Right ventricle myocardium inferior (tissue), 1 donor: ENCODE measurements at regions not wholly inside any gene's neighbourhood (a gene's known extent, or its start where the extent isn't known, plus 50 kb on each side); places are given as distances from the start of the nearest gene placed in this dataset.

Experiments
- ATAC-seq: fragments of 200-7000 bp; cut with Tn5 transposase; one replicate; pipeline ENCODE4 v1.9.1; 2020; ENCODE audit warnings: mild to moderate bottlenecking, moderate library complexity
- DNase-seq: peaks from one replicate; pipeline ENCODE4 v3.0.0; 2021; ENCODE audit errors: missing footprints
- intact Hi-C: fragments of 100-400 bp; cut with DNase I; formaldehyde crosslinking; loops from one replicate; pipeline ENCODE4 v1.11.0; 2022
- donor health status: DM: no; HTN: yes; CAD: no; lungs with severe emphysema.

GRCh38 chr16:64181271-64181925 lies 940.5 kb downstream of the CDH11 start:
- intact Hi-C loops: no loop called here
- DNase-seq (no peak), ATAC-seq (no peak)

DNA sequence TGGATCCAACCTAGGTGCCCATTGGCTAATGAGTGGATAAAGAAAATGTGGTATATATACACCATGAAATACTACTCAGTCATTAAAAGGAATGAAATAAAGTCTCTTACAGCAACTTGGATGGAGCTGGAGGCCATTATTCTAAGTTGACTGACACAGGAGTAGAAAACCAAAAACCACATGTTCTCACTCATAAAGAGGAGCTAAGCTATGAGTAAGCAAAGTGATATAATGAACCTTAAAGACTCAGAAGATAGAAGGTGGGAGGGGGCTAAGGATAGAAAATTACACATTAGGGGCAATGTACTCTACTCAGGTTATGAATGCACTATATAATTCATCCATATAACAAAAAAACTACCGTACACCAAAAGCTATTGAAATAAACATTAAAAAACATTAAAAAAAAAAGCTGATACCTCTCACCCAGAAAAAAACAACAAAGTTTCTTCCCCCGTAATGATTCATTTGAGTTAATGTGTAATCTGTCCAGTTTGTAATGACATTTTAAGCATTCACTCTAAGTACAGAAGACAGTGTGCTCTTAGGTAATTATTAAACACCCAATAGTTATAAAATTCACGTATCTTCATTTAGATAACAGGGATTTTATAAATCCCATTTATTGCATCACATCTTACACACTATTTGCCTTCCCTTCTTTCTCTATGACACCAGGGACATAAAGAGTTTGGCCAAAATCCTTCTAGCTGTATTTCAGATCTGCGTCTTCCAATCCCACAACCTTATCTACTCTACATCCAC lies 941.5 kb downstream of the CDH11 start:
- ATAC-seq (no peak), DNase-seq (no peak)
- intact Hi-C loops: no loop called here

DNA sequence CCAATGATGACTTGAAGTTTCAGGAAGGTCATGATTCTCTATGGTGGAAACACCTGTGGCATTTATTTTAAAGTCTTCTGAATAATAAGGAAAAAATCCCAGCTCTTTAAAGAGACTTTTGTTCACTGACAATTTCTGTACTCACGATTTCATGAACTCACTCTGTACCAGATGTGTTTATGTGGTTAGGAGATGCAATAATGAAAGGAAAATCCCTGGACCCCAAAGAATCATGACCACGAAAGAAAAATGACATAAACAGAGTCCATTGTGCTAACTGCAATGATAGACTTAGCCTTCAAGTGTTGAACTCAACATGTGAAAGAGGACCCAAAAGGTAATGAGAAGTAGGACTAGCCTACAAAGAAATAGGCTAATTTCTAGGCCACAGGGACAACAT lies 947.5 kb downstream of the CDH11 start:
- no peak for ATAC-seq
- DNase-seq: no peak
- intact Hi-C loops: no loop called here

- ATAC-seq: no peak
- no peak for DNase-seq
- intact Hi-C loops: no loop called here
These were observed 949.2 kb downstream of the CDH11 start for GRCh38 chr16:64172652-64173051.

DNA sequence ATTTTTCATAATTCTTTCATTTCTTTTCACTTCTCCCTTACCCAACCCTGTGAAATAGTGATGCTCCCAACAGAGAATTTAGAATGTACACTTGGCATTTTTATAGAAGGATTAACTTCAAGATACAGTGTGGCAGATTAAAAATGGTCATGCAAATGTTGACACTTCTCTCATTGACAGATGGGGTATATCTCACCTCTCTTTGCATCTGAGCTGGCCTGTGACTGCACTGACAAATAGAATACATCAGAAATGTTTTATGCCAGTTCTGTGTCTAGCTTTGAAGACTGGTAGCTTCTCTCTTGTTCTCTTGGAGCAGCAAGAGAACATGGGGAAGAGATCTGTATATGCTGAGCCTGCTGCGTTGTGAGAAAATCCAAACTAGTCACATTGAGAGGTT lies 949.6 kb downstream of the CDH11 start:
- no peak for ATAC-seq
- DNase-seq: no peak
- intact Hi-C loops: no loop called here

- ATAC-seq (no peak), DNase-seq (no peak)
- intact Hi-C loops: no loop called here
These were observed 950.2 kb downstream of the CDH11 start for GRCh38 chr16:64171632-64172031.

DNA sequence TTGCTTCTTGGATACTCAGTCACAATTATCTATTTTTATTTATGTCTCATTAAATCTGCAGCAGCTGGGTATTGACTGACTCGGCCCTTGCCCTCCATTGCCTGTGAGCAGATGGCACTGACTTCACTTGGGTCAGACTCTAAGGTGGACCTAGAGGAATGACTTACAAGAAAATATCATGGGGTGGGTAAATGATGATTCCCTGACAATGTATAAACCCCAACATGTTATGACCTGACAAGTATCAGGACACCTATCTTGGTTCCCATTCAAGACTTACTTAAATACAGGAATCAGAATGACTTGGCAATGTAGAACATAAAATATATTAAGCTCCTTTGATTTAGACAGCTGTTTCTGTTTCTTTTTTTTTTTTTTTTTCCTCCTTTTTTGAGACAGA lies 953.5 kb downstream of the CDH11 start:
- ATAC-seq (no peak), DNase-seq (no peak)
- intact Hi-C loops: no loop called here

DNA sequence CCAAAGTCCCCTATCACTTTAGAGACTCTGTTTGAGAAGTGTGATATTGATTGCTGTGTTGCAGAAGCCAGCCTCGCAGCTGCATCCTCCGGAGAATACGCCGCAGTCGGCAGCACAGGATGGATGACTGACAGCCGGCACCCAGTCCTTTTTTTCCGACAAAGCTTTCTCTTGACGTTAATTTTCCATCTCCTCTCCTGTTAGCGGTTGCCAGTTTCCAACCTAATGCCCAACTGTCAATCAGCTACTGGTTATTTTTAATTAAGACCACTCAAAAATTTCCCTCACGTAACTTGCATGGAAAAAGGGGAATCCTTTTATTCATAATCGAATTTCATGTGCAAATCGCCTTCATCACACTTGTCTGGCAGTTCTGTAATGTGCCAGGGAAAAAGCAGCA lies 953.9 kb downstream of the CDH11 start:
- no peak for ATAC-seq
- intact Hi-C loops: no loop called here
- no peak for DNase-seq

DNA sequence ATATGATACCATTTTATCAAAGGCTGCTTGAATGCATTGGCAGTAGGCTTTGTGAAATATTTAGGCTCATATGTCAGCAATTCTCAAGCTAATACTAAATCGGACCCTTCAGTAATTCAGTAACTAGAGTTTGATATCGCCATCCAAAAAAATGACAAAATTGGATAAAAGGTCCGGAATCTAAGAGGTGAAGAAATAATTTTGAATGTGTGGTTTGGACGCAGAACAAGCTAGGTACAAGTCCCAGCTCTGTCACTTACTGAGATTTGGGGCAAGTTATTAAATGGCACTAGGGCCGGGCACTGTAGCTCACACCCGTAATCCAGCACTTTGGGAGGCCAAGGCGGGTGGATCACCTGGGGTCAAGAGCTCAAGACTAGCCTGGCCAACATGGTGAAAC lies 956.5 kb downstream of the CDH11 start:
- ATAC-seq (no peak), DNase-seq (no peak)
- intact Hi-C loops: no loop called here

DNA sequence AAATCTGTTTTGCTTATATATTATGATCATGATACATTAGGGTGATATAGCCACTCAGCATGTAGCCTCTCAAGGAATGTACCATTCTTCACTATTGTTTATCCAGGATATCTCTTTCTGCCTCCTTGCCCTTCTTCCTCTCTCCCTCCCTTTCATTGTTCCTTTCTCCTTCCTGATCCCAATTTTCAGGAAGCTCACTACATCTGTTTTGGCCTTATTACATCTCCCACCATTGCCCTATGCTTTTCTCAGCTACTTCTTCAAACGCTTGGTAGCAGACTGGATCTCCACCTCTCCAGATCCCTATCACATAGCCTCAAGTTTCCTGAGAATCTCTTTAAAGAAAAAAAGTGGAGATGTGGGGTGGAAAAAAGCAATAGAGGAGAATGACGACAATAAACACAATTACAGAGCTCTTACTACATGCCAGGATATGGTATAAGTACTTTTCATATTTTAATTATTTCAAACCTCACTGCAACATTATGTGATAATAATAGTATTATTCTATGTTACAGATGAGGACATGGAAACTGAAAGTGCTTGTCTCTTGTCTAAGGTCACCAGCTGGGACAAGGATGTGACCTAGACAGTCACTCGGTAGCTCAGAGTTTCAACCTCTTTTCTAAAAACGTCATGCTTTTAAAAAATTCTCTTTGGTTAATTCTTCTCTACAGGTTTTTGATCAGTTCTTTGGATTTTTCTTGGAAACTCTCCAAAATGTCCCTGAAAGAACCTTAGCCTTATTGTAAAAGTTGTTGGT lies 959.1 kb downstream of the CDH11 start:
- ATAC-seq (no peak), DNase-seq (no peak)
- intact Hi-C loops: no loop called here

DNA sequence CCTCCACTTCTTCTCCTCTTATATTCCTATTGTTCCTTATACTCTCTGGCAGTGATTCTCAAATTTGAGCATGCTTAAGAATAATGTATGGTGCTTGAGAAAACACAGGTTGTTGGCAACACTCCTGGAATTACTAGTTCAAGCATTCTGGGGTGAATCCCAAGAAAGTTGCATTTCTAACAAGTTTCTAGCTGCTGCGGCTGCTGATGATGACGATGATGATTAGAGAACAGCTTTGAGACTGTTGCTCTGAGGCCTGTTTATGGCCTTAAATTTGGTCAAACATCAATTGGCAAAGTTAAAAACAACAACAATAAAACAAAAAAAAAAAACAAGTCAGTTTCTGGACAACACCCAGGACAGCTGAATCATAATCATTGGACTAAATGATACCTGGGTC lies 961.9 kb downstream of the CDH11 start:
- intact Hi-C loops: no loop called here
- ATAC-seq (no peak), DNase-seq (no peak)

GRCh38 chr16:64158941-64159588 lies 962.8 kb downstream of the CDH11 start:
- DNase-seq (no peak), ATAC-seq (no peak)
- intact Hi-C loops: no loop called here

DNA sequence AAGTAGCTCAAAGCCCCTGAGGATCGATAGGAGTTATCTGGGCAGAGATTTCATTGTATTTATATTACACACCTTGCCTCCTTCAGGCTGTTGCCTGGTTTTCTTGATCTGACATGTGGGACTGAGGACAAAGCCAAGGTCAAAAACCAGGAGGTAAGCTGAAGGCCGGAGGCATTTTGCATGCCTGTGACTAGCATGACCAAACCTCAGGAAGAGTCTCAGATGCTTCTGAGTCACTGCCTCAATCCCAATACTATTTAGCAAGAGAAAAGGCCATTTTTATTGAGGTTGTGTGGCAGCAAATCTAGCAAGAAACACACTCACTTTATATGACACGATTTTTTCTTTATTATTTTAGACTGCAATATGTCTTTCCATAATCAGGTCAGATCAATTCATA lies 968.1 kb downstream of the CDH11 start:
- DNase-seq: no peak
- no peak for ATAC-seq
- intact Hi-C loops: no loop called here

DNA sequence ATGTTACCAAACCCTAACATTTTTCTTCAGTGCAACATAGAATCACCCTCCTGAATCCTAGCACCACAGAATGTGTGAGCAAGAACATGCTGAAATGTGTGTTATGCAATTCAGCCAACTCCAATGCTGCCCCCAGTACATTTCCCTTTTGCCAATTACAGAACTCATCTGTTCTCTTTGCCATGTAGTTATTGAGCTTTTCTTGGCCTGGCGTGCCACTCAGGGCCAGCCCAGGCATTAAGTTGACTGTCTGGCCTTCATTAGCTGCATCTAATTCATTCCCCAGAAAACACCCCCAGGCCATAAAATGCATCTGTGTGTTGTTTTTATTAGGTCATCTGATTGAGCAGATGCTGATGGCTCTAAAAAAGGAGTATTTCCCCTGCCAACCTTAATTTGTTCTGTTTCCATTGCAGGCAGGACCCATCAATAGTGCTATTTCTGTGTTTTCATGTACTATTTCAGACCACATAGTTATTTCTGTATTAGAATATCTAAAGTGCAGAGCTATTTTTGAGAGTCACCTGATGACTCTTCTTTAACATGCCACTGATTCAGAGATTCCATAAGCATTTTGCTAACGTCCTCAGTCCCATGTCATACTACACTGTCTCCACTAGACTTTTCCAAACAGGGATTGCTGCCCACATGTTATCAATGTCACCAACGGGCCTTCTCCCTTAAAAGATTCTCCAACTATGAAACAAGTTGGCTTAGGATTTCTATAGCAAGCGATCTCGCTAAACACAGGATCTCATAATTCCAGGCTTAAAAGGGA lies 969.7 kb downstream of the CDH11 start:
- intact Hi-C loops: no loop called here
- no peak for DNase-seq
- ATAC-seq: no peak

- DNase-seq: no peak
- intact Hi-C loops: no loop called here
- ATAC-seq: no peak
These were observed 971.7 kb downstream of the CDH11 start for GRCh38 chr16:64150193-64150592.

DNA sequence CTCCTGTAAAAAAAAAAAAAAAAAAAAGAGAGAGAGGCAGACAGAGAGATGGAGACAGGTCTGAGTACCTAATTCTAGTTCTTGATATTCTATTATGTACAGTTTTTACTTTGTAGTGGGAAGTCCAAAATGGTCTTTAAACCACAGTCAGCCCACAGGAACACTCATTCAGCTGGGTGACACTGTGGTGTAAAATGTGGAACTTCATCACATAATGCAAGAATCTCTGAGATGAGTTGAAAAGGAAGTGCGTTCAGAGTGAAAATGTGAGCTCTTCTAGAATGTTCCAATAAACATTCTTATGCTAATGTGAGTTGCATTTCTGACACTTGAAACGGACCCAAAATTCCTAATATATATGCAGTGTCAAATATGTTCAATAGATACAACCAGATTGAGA lies 972.1 kb downstream of the CDH11 start:
- DNase-seq (no peak), ATAC-seq (no peak)
- intact Hi-C loops: no loop called here

- DNase-seq (no peak), ATAC-seq (no peak)
- intact Hi-C loops: no loop called here
These were observed 973.5 kb downstream of the CDH11 start for GRCh38 chr16:64148356-64148755.

DNA sequence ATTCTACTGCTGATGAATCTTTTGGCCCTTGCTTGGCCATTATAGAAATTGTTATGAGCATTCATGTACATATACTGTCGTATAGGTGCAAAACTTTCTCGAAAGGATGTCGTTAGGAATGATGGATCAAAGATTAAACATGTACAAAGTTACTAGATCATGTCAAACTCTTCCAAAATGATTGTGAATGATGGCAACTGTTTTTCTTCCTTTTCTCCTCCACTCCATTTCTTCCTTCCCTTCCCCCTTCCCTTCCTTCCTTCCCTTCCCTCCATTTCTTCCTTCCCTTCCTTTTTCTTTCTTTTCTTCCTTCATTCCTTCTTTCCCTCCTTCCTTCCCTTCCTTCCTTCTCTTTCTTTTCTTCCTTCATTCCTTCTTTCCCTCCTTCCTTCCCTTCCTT lies 973.9 kb downstream of the CDH11 start:
- DNase-seq (no peak), ATAC-seq (no peak)
- intact Hi-C loops: no loop called here

DNA sequence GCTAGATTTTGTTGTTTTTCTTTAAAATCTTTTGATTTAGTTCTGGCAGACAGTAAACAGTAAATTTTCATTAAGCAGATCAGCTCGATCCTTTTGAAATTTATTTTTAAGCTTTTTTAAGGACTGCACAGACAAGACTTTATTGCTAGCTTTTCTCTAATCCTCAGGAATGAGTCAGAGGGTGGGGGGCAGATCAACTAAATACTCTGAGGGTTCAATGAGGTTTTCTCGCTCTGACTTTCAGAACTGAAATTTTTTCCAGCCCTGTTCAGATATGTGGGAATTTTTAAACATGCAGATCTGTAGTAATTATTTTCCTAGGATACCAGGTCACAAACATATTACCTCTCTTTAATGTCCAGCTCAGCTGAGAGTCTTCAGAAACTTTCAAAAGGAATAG lies 977.2 kb downstream of the CDH11 start:
- ATAC-seq: no peak
- intact Hi-C loops: no loop called here
- no peak for DNase-seq
